H1 (cell line): ENCODE measurements at regions not wholly inside any gene's neighbourhood (a gene's known extent, or its start where the extent isn't known, plus 50 kb on each side); places are given as distances from the start of the nearest gene placed in this dataset.

ENCODE experiments used
- CBX8 ChIP-seq: fragments of 300-800, 300-1000 bp; sonication (generic); IDR thresholded peaks from 2 replicates; pipeline ENCODE4 v1.7.1; 2016; ENCODE audit warnings: low read depth, low read length, borderline replicate concordance
- CEBPB ChIP-seq: IDR thresholded peaks from 2 replicates; pipeline ENCODE4 v1.6.1; 2012; ENCODE audit warnings: low read depth, low read length
- FOSL1 ChIP-seq: IDR thresholded peaks from 2 replicates; pipeline ENCODE4 v1.6.1; 2011; ENCODE audit warnings: mild to moderate bottlenecking, low read depth, low read length, moderate library complexity; ENCODE audit not compliant: insufficient read depth
- HDAC6 ChIP-seq: IDR thresholded peaks from one replicate; pipeline ENCODE4 v1.7.1; 2012; ENCODE audit warnings: low read depth, mild to moderate bottlenecking, inconsistent platforms, low read length, moderate library complexity
- POLR2A ChIP-seq, 2 experiments: IDR thresholded peaks; 1 replicate in 1 of 2; 2 replicates in 1 of 2; pipeline ENCODE4 v1.6.1; 2011; ENCODE audit warnings: low read depth in 2 of 2, low read length in 2 of 2, mild to moderate bottlenecking in 2 of 2; ENCODE audit errors: control extremely low read depth in 1 of 2
- POLR2AphosphoS5 ChIP-seq: IDR thresholded peaks from 2 replicates; pipeline ENCODE4 v1.6.1; 2011; ENCODE audit warnings: low read depth, low read length
- RFX5 ChIP-seq: IDR thresholded peaks from 2 replicates; pipeline ENCODE4 v1.6.1; 2011; ENCODE audit warnings: low read depth, low read length, improper control_type of control experiment, borderline replicate concordance
- TF ChIP-seq, protein P1 (sequence below), 3 experiments: IDR thresholded peaks; 1 replicate in 2 of 3; 2 replicates in 1 of 3; pipeline versions ENCODE4 v1.5.1 to v1.6.1; 2011; ENCODE audit warnings: low read length in 3 of 3, mild to moderate bottlenecking in 3 of 3, inconsistent platforms in 2 of 3, low read depth in 1 of 3, moderate library complexity in 1 of 3; ENCODE audit not compliant: insufficient read depth in 1 of 3; ENCODE audit errors: control extremely low read depth in 1 of 3

DNA sequence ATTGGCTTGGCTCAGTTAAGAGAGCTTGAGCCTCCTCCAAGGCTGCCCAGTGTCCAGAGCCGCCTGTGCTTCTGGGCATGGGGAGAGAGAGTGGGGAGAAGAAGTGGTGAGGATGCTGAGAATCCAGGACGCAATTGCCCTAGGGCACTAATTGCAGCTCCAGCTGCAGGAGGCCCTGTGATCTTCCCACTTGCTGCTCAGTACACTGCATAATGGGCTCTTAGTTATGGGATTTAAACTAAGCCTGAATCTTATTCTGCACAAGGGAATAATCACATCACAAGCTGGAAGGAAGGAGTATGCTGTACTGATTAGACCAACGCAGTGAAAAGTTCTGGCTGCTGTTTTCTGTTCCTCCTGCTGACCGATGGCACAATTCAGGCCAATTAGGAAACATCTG lies 101.0 kb upstream of the PRMT8 start:
- TF ChIP-seq, protein P1, sequence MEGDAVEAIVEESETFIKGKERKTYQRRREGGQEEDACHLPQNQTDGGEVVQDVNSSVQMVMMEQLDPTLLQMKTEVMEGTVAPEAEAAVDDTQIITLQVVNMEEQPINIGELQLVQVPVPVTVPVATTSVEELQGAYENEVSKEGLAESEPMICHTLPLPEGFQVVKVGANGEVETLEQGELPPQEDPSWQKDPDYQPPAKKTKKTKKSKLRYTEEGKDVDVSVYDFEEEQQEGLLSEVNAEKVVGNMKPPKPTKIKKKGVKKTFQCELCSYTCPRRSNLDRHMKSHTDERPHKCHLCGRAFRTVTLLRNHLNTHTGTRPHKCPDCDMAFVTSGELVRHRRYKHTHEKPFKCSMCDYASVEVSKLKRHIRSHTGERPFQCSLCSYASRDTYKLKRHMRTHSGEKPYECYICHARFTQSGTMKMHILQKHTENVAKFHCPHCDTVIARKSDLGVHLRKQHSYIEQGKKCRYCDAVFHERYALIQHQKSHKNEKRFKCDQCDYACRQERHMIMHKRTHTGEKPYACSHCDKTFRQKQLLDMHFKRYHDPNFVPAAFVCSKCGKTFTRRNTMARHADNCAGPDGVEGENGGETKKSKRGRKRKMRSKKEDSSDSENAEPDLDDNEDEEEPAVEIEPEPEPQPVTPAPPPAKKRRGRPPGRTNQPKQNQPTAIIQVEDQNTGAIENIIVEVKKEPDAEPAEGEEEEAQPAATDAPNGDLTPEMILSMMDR (IDR thresholded peaks at IDR 0.05; ENCODE audit: control extremely low read depth in 1 of 3, insufficient read depth in 1 of 3, low read depth in 1 of 3, low read length in 3 of 3) = no peak
- TF ChIP-seq RFX5 (no peak), HDAC6 (no peak), CBX8 (no peak), FOSL1 (no peak), CEBPB (no peak), POLR2A (IDR thresholded peaks at IDR 0.05; ENCODE audit: control extremely low read depth in 1 of 2, low read depth in 2 of 2, low read length in 2 of 2) (no peak), POLR2AphosphoS5 (no peak)
